SK-N-SH (cell line): ENCODE measurements at regions not wholly inside any gene's neighbourhood (a gene's known extent, or its start where the extent isn't known, plus 50 kb on each side); places are given as distances from the start of the nearest gene placed in this dataset.

Source experiments
- CHD2 ChIP-seq: fragments of 150-350 bp; IDR thresholded peaks from 2 replicates; pipeline ENCODE4 v1.6.1; 2018; ENCODE audit warnings: low read length; ENCODE audit not compliant: partially characterized antibody
- CTCF ChIP-seq: fragments of 200-600 bp; sonication (generic); IDR thresholded peaks from 2 replicates; pipeline ENCODE4 v1.6.1; 2017; ENCODE audit warnings: antibody characterized with exemption, mild to moderate bottlenecking, moderate library complexity
- POLR2AphosphoS5 ChIP-seq: IDR thresholded peaks from 2 replicates; pipeline ENCODE4 v1.6.1; 2012; ENCODE audit warnings: low read depth, low read length
- REST ChIP-seq: IDR thresholded peaks from 2 replicates; pipeline ENCODE4 v1.6.1; 2012; ENCODE audit warnings: mild to moderate bottlenecking, low read depth, low read length, moderate library complexity

GRCh38 chr10:29089091-29089490, 199.8 kb upstream of the LYZL1 start:
- TF ChIP-seq CHD2 (no peak), CTCF (no peak), POLR2AphosphoS5 (no peak), REST (no peak)
